Transverse colon (tissue), 4 donors: ENCODE measurements at regions not wholly inside any gene's neighbourhood (a gene's known extent, or its start where the extent isn't known, plus 50 kb on each side); places are given as distances from the start of the nearest gene placed in this dataset.

ENCODE experiments used
- DNase-seq: peaks from one replicate; pipeline ENCODE4 v3.0.0-alpha.2; 2019
- H3K27ac ChIP-seq, 4 donors: fragments of 200-600 bp; sonication (generic); 2 replicates each; pipeline ENCODE4 v1.5.1; 2016 to 2018; ENCODE audit warnings: inconsistent platforms in 4 of 4
- H3K27me3 ChIP-seq: fragments of 200-600 bp; sonication (generic); 2 replicates; pipeline ENCODE4 v1.5.1; 2017; ENCODE audit warnings: inconsistent platforms
- H3K36me3 ChIP-seq, 4 donors: fragments of 200-600 bp; sonication (generic); 2 replicates each; pipeline ENCODE4 v1.5.1; 2017 to 2019; ENCODE audit warnings: inconsistent platforms in 4 of 4
- H3K4me1 ChIP-seq, 4 donors: fragments of 200-600 bp; sonication (generic); 2 replicates each; pipeline ENCODE4 v1.5.1; 2017 to 2020; ENCODE audit warnings: inconsistent platforms in 4 of 4
- H3K4me3 ChIP-seq, 4 donors: fragments of 200-600 bp; sonication (generic); 1 replicate in 1 of 4; 2 replicates in 3 of 4; pipeline versions ENCODE4 v1.5.1 to v1.6.1; 2017 to 2019; ENCODE audit warnings: inconsistent platforms in 4 of 4
- H3K9me3 ChIP-seq, 2 donors: fragments of 200-600 bp; sonication (generic); 2 replicates each; pipeline ENCODE4 v1.5.1; 2017 to 2019; ENCODE audit warnings: inconsistent platforms in 2 of 2
- EP300 ChIP-seq: sonication (generic); formaldehyde crosslinking; IDR thresholded peaks from one replicate; pipeline ENCODE4 v1.6.1; 2017; ENCODE audit warnings: antibody characterized with exemption, low read depth
- POLR2A ChIP-seq: fragments of 450-650 bp; IDR thresholded peaks from one replicate; pipeline ENCODE4 v1.6.1; 2016; ENCODE audit warnings: antibody characterized with exemption, mild to moderate bottlenecking, moderate library complexity
- POLR2AphosphoS5 ChIP-seq, 3 donors: sonication (generic); formaldehyde crosslinking; IDR thresholded peaks; one replicate each; pipeline ENCODE4 v1.6.1; 2016; ENCODE audit warnings: antibody characterized with exemption in 3 of 3
- WGBS, 2 donors: methylation state at CpG; one replicate each; pipeline ENCODE4 v1.1.5; 2018; ENCODE audit warnings: low coverage in 1 of 2; 5-methylcytosine and 5-hydroxymethylcytosine counted together
- in situ Hi-C, 4 donors: fragments of 200-750 bp; cut with MboI; loops; one replicate each; pipeline versions ENCODE4 v1.15.0 to v1.15.1; 2017; ENCODE audit warnings: low sequenced_read_pairs in 3 of 4, low pct_ligation_motif_present in 1 of 4, low pct_unique_long_range_greater_than_20kb in 1 of 4
- intact Hi-C: fragments of 100-400 bp; cut with DNase I; formaldehyde crosslinking; loops from one replicate; pipeline ENCODE4 v1.15.1; 2023; ENCODE audit warnings: low total_unique reads
- TF ChIP-seq, protein P1 (sequence below), 5 experiments: fragments of 200-600 bp in 3 of 5; fragments of 450-650 bp in 2 of 5; sonication (generic) in 3 of 5; IDR thresholded peaks; 1 replicate in 2 of 5; 2 replicates in 3 of 5; pipeline ENCODE4 v1.5.1; 2016 to 2017; ENCODE audit warnings: antibody characterized with exemption in 5 of 5, inconsistent platforms in 3 of 5, mild to moderate bottlenecking in 2 of 5, moderate library complexity in 1 of 5

DNA sequence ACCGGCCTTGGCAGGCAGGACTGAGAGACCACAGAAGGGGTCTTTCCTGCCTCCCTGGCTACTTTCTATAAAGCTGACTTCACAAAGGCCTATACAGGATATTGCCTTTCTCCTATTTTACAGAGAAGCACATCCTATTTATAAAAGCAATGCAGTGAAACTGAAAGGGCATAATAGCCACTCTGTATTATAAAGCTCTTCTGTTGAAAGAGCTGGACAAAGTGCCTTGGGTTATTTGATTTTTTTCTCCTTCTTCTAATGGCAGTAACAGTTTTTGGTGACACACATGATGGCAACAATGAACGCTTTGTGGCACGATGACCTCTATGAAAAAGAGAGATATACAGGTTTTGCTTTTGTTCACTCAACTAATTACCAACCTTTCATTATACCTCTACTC is 281.1 kb downstream of the ZNF516 start:
- Histone ChIP-seq H3K36me3 (no peaks in the 10 kb centered on the region), H3K27me3 (no peaks in the 10 kb centered on the region), H3K4me1 (no peaks in the 10 kb centered on the region), H3K27ac (no peak overlapping the region), H3K9me3 (no peaks in the 10 kb centered on the region), H3K4me3 (no peak overlapping the region)
- TF ChIP-seq POLR2A (no peak), POLR2AphosphoS5 (IDR thresholded peaks at IDR 0.05) (no peak), EP300 (no peak)
- TF ChIP-seq, protein P1, sequence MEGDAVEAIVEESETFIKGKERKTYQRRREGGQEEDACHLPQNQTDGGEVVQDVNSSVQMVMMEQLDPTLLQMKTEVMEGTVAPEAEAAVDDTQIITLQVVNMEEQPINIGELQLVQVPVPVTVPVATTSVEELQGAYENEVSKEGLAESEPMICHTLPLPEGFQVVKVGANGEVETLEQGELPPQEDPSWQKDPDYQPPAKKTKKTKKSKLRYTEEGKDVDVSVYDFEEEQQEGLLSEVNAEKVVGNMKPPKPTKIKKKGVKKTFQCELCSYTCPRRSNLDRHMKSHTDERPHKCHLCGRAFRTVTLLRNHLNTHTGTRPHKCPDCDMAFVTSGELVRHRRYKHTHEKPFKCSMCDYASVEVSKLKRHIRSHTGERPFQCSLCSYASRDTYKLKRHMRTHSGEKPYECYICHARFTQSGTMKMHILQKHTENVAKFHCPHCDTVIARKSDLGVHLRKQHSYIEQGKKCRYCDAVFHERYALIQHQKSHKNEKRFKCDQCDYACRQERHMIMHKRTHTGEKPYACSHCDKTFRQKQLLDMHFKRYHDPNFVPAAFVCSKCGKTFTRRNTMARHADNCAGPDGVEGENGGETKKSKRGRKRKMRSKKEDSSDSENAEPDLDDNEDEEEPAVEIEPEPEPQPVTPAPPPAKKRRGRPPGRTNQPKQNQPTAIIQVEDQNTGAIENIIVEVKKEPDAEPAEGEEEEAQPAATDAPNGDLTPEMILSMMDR (IDR thresholded peaks at IDR 0.05) = no peak
- in situ Hi-C loops (no loop called here), intact Hi-C loops (no loop called here)
- 89 to 100% methylated on average over 2 to 3 of the region's 3 CpGs for WGBS, 2 donors
- no peak for DNase-seq

DNA sequence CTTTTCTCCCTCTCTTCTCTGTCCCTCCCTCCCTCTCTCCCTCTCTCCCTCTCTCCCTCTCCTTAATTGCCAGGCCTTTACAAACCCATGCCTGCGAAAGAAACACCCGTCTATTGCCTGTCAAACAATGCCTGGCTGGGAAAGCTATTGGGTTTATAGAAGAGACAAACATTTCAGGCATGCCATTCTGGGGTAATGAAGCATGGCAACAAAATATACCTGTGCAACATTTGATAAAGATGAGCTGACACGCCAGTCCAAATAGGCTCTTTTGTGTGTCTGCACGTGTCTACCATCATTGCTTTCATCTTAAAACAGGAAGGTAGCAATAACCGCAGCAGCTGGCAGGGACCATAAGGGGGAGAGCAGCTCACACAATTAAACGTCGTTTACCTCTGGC is 282.1 kb downstream of the ZNF516 start:
- in situ Hi-C loops = no loop called here
- H3K9me3 ChIP-seq = no peaks in the 10 kb centered on the region
- TF ChIP-seq EP300 (no peak), POLR2AphosphoS5 (IDR thresholded peaks at IDR 0.05) (no peak), POLR2A (no peak)
- TF ChIP-seq, protein P1 (IDR thresholded peaks at IDR 0.05) = no peak
- intact Hi-C loops = no loop called here
- 24 to 34% methylated on average over 3 to 7 of the region's 7 CpGs for WGBS, 2 donors
- no peaks in the 10 kb centered on the region for H3K27me3 ChIP-seq
- H3K36me3 ChIP-seq = no peaks in the 10 kb centered on the region
- no peak for DNase-seq
- H3K4me3 ChIP-seq = no peak overlapping the region
- H3K27ac ChIP-seq = no peak overlapping the region
- H3K4me1 ChIP-seq = no peaks in the 10 kb centered on the region

DNA sequence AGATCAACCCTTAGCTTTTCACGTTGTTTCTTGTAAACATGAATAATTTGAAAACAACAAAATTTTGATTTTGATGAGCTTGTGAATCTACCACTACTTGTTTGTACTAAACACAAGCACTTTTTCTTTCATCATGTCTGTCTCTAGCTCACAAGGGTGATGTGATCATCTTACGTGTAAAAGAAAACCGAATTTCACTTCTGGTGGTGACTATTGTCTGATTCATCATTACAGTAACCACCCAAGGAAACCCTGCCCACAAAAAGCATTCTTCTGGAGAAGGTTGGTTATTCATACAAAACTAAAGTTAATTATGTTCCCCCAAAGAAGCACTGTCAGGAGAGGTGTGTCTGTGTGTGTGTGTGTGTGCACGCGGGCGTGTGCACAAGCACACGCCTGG is 285.4 kb downstream of the ZNF516 start:
- TF ChIP-seq EP300 (no peak), POLR2A (no peak), POLR2AphosphoS5 (IDR thresholded peaks at IDR 0.05) (no peak)
- TF ChIP-seq, protein P1 (IDR thresholded peaks at IDR 0.05) = no peak
- DNase-seq = no peak
- Histone ChIP-seq H3K36me3 (no peaks in the 10 kb centered on the region), H3K27me3 (no peaks in the 10 kb centered on the region), H3K4me3 (no peak overlapping the region), H3K27ac (no peak overlapping the region), H3K9me3 (no peaks in the 10 kb centered on the region), H3K4me1 (no peaks in the 10 kb centered on the region)
- intact Hi-C loops = no loop called here
- WGBS, 2 donors = 77 to 78% methylated on average over 3 to 7 of the region's 7 CpGs
- in situ Hi-C loops = no loop called here

DNA sequence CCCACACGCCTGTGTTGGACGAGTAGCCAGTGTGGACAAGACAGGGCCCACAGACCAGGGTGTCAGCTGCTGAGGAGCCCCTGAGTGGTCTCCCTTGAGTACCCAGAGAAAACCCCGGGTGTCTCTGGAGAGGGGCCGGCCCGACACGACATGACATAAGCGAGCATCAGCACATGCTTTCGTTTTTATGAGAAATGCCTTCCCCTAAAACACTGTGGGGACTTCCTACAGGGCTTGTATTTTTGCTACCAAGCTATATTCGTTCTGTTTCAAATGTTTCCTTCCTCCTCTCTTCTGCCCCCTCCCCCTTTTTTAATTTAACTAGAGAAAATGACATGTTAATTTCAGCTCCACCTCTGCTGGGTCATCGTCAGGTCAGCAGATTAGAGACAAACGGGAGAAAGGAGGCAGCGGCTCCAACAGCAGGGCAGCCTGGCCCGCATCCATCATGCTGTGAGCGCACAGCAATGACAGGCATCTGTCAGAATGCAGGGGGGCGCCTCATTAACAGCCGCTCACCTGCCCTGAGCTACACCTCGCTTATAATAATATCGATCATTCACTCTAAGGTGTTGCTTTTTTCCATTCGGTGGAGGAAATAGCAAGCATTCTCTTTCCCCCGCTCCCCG is 286.2 kb downstream of the ZNF516 start:
- 64 to 80% methylated on average over 3 to 21 of the region's 21 CpGs for WGBS, 2 donors
- peak overlapping the region in 1 of 4 donors; percentile 31 for H3K4me3 ChIP-seq

More for the DNA sequence above, 286.2 kb downstream of the ZNF516 start:
- in situ Hi-C loops (no loop called here), intact Hi-C loops (no loop called here)
- Histone ChIP-seq H3K4me1 (no peaks in the 10 kb centered on the region), H3K9me3 (no peaks in the 10 kb centered on the region), H3K27ac (no peak overlapping the region), H3K27me3 (no peaks in the 10 kb centered on the region), H3K36me3 (no peaks in the 10 kb centered on the region)
- no peak for DNase-seq
- TF ChIP-seq EP300 (no peak), POLR2A (no peak), POLR2AphosphoS5 (IDR thresholded peaks at IDR 0.05) (no peak)
- TF ChIP-seq, protein P1 (IDR thresholded peaks at IDR 0.05) = no peak
